ENCODE measurements at regions not wholly inside any gene's neighbourhood (a gene's known extent, or its start where the extent isn't known, plus 50 kb on each side); places are given as distances from the start of the nearest gene placed in this dataset.
"Not testable (repeated sequence)": the region's sequence is repeated elsewhere in the genome, so short reads cannot be mapped to it uniquely, and the experiment has no call there.

DNA sequence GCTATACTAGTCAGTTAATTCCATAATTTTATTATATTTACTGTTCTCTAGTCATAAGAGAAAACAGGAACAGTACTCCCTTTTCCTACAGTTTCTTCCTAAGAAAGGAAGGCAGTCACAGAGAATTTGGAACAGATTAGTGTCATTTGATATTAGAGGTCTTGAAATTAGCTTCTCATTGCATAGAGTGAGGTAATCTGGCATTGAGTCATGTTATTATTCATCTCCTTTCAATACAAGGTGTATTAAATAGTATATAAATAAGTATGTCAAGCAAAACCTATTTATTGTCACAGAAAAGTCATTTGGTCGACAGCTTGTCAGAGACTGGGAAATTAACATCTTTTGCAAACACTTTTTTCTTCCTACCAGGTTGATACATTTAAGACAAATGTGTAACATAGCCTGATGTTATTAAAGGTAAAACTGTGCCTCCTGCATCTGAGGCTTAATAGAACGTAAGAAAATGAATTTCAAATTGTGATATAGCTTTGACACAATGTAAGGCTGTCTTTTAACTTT lies 753.1 kb upstream of the FRG1 start:
- Histone ChIP-seq H3K36me3 (replicated peaks) (no peaks in the 10 kb centered on the region), H3K4me1 (peaks cover 5% of the 10 kb centered on the region; the same call in 1 of the 2 replicates), H3K27me3 (ENCODE audit: low read depth) (no peaks in the 10 kb centered on the region), H3K4me3 (no peak overlapping the region), H3K9me3 (no peaks in the 10 kb centered on the region; the same call in 1 of the 2 replicates)
- no peak for DNase-seq (ENCODE audit: low spot score in 2 of 2)
- in situ Hi-C loops (cut with MboI; ENCODE audit: low sequenced_read_pairs): no loop called here

DNA sequence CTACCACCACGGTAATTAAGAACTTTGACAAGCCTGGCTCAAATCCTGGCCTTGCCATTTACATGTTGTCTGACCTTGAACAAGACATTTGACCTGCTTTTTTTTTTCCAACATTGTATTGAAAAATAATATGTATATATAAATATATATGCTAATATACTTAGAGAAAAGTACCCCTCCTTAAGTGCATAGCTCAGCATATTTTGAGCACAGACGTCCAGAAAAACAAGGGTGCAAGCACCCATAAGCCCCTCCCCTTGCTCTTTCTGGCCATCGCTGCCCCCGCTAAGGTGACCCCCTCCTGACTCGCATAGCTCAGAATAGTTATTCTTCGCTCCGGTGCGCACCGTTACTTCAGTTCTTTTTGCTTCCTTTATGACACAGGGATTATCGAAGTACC lies 742.0 kb upstream of the FRG1 start:
- in situ Hi-C loops (cut with MboI; ENCODE audit: low sequenced_read_pairs): no loop called here
- Histone ChIP-seq H3K4me3 (no peak overlapping the region), H3K9me3 (no peaks in the 10 kb centered on the region), H3K4me1 (peaks cover 2% of the 10 kb centered on the region; the same call in 1 of the 2 replicates), H3K27me3 (ENCODE audit: low read depth) (no peaks in the 10 kb centered on the region), H3K36me3 (replicated peaks) (no peaks in the 10 kb centered on the region)
- no peak for DNase-seq (ENCODE audit: low spot score in 2 of 2)

DNA sequence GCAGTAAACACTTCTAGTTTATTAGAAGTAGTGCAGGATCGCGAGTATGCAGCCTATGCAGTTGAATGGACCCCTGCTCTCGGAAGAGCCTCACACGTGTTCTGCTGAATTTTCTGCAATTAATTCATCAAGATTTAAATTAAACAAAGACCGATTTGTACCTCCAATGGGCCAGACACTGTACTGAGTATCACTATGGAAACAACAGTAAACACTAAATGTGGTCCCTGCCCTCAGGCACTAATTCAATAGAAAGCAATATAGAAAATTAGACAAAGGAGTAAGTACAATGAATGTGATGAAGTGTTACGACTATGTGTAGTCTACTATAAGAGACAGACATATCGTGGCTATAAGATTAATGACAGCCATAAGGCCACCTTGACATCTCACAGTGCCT lies 740.3 kb upstream of the FRG1 start:
- H3K4me3 ChIP-seq: no peak overlapping the region
- in situ Hi-C loops (cut with MboI; ENCODE audit: low sequenced_read_pairs): no loop called here
- no peaks in the 10 kb centered on the region for H3K27me3 ChIP-seq (ENCODE audit: low read depth)
- peak; percentile 22 to 38 for DNase-seq (ENCODE audit: low spot score in 2 of 2)
- no peaks in the 10 kb centered on the region for H3K36me3 ChIP-seq (replicated peaks)
- H3K9me3 ChIP-seq: no peaks in the 10 kb centered on the region
- H3K4me1 ChIP-seq: peaks cover 2% of the 10 kb centered on the region; the same call in 1 of the 2 replicates

DNA sequence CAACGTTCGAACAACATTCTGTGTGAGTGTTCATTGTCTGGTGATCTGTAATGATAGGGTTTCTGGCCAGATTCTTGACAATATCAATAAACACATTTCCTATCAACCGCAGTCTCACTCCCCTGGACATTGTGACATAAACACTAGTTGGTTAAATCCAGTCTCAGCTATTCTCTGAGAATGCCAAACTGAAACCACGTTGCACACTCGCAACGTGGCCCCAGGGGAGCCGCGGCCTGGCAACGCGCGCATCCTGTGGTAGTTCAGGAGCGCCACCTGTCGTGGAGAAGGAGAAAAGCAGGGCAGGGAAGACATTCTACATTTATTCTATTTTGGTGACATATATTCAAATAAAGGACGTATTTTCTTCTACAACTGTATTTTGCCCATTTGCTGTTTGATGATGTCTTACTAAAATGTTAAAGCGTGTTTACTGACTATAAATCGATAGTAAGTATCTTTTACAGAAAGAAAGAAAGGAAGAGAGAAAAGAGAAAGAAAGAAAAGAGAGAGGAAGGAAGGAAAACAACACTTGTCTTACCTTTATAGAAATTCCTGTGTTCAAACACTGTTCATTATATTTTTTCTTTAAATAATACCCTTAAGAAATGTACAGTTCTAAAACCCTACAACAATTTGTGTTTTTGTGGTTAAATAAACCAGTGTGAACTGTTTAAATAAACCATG lies 738.3 kb upstream of the FRG1 start:
- in situ Hi-C loops (cut with MboI; ENCODE audit: low sequenced_read_pairs): no loop called here
- Histone ChIP-seq H3K27me3 (ENCODE audit: low read depth) (no peaks in the 10 kb centered on the region), H3K4me3 (no peak overlapping the region), H3K9me3 (no peaks in the 10 kb centered on the region), H3K4me1 (peaks cover 2% of the 10 kb centered on the region; the same call in 1 of the 2 replicates), H3K36me3 (replicated peaks) (no peaks in the 10 kb centered on the region)
- peak; percentile 66 to 78 for DNase-seq (ENCODE audit: low spot score in 2 of 2)

DNA sequence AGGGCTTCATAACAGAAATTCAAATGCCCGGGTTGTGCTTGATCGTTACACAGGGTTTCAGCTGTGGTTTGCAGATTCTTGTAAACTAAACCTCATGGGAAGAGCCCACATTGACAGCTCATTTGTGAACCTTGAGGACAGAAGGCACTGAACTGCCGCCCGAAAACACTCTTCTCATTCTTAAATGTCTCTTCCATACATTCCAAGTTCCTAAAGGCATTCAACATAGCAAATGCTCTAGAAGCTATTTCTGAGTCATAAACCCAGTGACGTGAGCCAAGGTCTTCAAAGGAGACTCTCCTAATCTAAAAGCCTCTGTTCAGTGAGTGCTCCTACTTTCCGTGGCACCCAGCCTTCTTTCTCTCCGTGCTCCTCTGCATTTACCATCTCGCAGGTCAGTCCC lies 737.8 kb upstream of the FRG1 start:
- Histone ChIP-seq H3K4me1 (peaks cover 2% of the 10 kb centered on the region; the same call in 1 of the 2 replicates), H3K9me3 (no peaks in the 10 kb centered on the region), H3K4me3 (no peak overlapping the region), H3K27me3 (ENCODE audit: low read depth) (no peaks in the 10 kb centered on the region), H3K36me3 (replicated peaks) (no peaks in the 10 kb centered on the region)
- in situ Hi-C loops (cut with MboI; ENCODE audit: low sequenced_read_pairs): no loop called here
- DNase-seq (ENCODE audit: low spot score in 2 of 2): no peak

DNA sequence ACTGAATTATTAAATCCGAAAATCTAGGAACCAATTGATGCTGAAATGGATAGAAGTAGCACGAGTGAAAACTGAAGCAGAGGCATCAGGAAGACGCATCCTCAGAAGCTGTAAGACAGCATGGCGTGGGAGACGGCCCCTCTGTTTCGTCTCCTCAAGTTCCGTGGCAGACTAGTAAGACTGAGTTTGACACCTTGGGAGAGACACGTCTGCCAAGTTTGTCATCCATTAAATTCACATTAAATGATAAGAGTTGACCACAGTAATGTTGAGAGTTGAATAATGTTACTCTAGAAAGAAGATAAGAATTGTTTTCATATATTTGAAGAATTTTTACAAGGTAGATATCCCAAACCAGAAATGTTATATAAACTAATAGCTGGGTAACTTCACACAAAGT lies 736.1 kb upstream of the FRG1 start:
- Histone ChIP-seq H3K36me3 (replicated peaks) (no peaks in the 10 kb centered on the region), H3K4me3 (no peak overlapping the region), H3K27me3 (ENCODE audit: low read depth) (no peaks in the 10 kb centered on the region), H3K4me1 (peaks cover 2% of the 10 kb centered on the region; the same call in 1 of the 2 replicates), H3K9me3 (no peaks in the 10 kb centered on the region)
- in situ Hi-C loops (cut with MboI; ENCODE audit: low sequenced_read_pairs): no loop called here
- DNase-seq (ENCODE audit: low spot score in 2 of 2): no peak

DNA sequence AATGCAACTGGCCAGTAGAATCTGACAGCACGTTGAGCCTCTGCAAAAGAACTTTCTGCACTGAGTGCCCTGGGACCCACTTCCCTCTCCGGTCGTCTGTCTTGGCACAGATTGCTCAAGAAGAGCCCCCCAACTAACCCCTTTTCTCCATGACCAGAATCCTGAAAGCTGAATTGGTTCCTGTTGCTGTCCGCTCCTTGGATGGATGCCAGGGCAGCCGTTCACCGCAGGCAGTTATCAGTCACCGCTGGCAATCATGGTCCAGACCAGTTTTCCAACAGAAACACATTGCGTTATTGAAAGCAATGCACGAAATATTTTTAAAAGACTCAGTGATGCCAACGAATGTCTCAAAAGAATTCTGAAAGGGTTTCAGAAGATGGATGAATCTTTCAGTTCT lies 733.7 kb upstream of the FRG1 start:
- no peak for DNase-seq (ENCODE audit: low spot score in 2 of 2)
- no peaks in the 10 kb centered on the region for H3K36me3 ChIP-seq (replicated peaks)
- H3K27me3 ChIP-seq (ENCODE audit: low read depth): no peaks in the 10 kb centered on the region
- H3K4me3 ChIP-seq: no peak overlapping the region
- in situ Hi-C loops (cut with MboI; ENCODE audit: low sequenced_read_pairs): no loop called here
- no peaks in the 10 kb centered on the region for H3K9me3 ChIP-seq
- H3K4me1 ChIP-seq: no peaks in the 10 kb centered on the region

DNA sequence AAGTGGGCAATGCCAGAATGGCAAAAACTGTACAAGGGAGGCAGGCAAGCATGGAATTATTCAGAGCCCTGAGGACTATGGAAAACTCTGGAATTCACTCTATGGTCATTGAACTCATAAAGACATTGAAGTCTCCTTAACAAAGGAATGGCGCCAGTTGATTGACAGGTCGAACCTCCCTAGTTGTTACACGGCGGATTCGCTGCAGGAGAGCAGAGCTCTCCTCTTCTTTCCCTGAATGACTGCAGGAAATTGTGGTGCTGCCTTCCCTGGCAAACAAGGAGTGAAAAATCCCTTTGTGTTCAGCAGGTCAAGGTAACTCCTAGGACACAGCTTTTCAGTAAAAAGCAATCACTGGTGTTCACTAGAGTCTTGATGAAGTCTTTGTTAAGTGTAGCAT lies 732.8 kb upstream of the FRG1 start:
- in situ Hi-C loops (cut with MboI; ENCODE audit: low sequenced_read_pairs): no loop called here
- no peak overlapping the region for H3K4me3 ChIP-seq
- no peak for DNase-seq (ENCODE audit: low spot score in 2 of 2)

DNA sequence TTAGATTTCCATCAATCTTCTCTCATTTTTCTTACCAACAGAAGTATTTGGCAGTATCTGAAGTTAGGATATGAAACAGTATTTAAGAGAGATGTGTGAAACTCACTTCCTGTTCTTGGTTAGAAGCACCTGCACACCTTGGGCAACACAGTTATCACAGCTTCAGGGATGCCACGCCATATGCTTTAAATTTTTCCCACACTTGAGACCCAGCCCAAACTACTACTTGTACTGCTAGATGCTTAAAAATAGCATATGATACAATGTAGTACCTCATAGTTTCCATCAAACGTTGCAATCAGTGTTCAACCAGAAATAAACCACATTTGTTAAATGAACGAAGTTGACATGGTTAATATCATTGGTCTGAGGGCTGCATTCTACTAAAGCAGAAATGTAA lies 725.1 kb upstream of the FRG1 start:
- Histone ChIP-seq H3K27me3 (ENCODE audit: low read depth) (no peaks in the 10 kb centered on the region), H3K9me3 (no peaks in the 10 kb centered on the region), H3K4me1 (no peaks in the 10 kb centered on the region), H3K36me3 (replicated peaks) (no peaks in the 10 kb centered on the region), H3K4me3 (no peak overlapping the region)
- DNase-seq (ENCODE audit: low spot score in 2 of 2): no peak
- in situ Hi-C loops (cut with MboI; ENCODE audit: low sequenced_read_pairs): no loop called here

More for the DNA sequence above, 732.8 kb upstream of the FRG1 start:
- H3K4me1 ChIP-seq: no peaks in the 10 kb centered on the region
- H3K27me3 ChIP-seq (ENCODE audit: low read depth): no peaks in the 10 kb centered on the region
- no peaks in the 10 kb centered on the region for H3K9me3 ChIP-seq
- no peaks in the 10 kb centered on the region for H3K36me3 ChIP-seq (replicated peaks)

DNA sequence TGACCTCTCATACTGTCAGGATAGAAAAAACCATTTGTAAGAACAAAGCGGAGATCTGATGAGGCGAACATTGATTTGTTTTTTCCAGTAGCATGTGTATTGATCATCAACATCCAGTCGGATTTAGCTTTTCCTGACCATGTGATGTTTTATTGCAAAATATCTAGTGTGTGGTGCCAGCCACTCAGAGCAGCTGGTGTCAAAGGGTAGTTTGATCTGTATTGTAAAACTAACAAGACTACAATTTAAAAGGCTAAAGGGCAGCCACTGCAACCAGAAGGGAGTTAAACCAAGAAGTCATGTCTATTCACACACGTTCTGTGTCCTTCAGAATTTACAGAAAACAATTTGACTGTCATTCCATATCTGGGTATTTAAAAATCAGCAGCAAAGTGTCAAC lies 719.0 kb upstream of the FRG1 start:
- Histone ChIP-seq H3K27me3 (ENCODE audit: low read depth) (no peaks in the 10 kb centered on the region), H3K4me3 (no peak overlapping the region), H3K36me3 (replicated peaks) (no peaks in the 10 kb centered on the region), H3K4me1 (no peaks in the 10 kb centered on the region), H3K9me3 (no peaks in the 10 kb centered on the region)
- no peak for DNase-seq (ENCODE audit: low spot score in 2 of 2)
- in situ Hi-C loops (cut with MboI; ENCODE audit: low sequenced_read_pairs): no loop called here

DNA sequence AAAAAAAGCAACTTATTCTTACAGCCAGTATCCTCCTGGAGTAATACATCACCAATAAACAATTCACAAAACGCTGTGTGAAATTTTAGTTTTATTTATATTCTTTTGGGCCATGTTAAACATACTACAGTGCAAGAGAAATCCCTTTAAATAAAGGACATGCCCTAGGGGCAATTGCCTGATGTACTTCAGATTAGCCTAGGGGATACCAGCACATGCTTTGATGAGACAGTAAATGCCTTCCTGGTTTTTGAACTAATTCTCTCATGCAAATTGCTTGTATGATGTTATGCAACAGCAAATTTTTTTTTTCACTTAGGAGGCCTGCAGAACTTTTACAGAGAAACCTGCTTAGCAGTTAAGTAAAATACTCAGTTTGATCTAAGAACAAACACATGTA lies 711.9 kb upstream of the FRG1 start:
- H3K4me3 ChIP-seq: no peak overlapping the region
- no peaks in the 10 kb centered on the region; the same call in 1 of the 2 replicates for H3K4me1 ChIP-seq
- H3K36me3 ChIP-seq (replicated peaks): no peaks in the 10 kb centered on the region
- no peaks in the 10 kb centered on the region for H3K27me3 ChIP-seq (ENCODE audit: low read depth)
- no peaks in the 10 kb centered on the region for H3K9me3 ChIP-seq
- no peak for DNase-seq (ENCODE audit: low spot score in 2 of 2)
- in situ Hi-C loops (cut with MboI; ENCODE audit: low sequenced_read_pairs): no loop called here

DNA sequence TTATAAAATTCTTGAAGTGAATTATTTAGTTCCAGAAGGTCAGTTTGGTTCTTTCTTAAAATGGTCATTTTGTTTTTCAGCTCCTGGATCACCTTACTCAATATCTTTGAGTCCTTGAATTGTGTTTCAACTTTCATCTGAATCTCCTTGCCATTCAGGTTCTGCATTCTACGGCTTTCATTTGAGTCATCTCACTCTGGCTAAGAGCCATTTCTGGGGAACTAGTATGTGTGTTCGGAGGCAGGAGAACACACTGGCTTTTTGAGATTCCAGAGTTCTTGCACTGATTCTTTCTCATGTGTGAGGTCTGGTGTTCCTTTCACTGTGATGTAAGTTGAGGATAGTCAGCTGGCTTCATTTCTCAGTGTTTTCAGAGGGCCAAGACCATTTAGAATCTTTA lies 708.4 kb upstream of the FRG1 start:
- Histone ChIP-seq H3K4me1 (no peaks in the 10 kb centered on the region; the same call in 1 of the 2 replicates), H3K36me3 (replicated peaks) (no peaks in the 10 kb centered on the region), H3K4me3 (no peak overlapping the region), H3K27me3 (ENCODE audit: low read depth) (no peaks in the 10 kb centered on the region), H3K9me3 (no peaks in the 10 kb centered on the region)
- DNase-seq (ENCODE audit: low spot score in 2 of 2): no peak
- in situ Hi-C loops (cut with MboI; ENCODE audit: low sequenced_read_pairs): no loop called here

DNA sequence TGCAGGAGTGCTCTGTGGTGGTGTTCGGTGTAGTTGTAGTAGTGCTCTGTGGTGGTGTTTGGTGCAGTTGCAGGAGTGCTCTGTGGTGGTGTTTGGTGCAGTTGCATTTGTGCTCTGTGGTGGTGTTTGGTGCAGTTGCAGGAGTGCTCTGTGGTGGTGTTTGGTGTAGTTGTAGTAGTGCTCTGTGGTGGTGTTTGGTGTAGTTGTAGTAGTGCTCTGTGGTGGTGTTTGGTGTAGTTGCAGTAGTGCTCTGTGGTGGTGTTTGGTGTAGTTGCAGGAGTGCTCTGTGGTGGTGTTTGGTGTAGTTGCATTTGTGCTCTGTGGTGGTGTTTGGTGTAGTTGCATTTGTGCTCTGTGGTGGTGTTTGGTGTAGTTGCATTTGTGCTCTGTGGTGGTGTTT lies 706.9 kb upstream of the FRG1 start:
- in situ Hi-C loops (cut with MboI; ENCODE audit: low sequenced_read_pairs); H3K4me3 ChIP-seq: not testable (repeated sequence)
- peak in 1 of 2 experiments; percentile 42 for DNase-seq (ENCODE audit: low spot score in 2 of 2)

DNA sequence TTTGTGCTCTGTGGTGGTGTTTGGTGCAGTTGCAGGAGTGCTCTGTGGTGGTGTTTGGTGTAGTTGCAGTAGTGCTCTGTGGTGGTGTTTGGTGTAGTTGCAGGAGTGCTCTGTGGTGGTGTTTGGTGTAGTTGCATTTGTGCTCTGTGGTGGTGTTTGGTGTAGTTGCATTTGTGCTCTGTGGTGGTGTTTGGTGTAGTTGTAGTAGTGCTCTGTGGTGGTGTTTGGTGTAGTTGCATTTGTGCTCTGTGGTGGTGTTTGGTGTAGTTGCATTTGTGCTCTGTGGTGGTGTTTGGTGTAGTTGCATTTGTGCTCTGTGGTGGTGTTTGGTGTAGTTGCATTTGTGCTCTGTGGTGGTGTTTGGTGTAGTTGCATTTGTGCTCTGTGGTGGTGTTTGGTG lies 705.7 kb upstream of the FRG1 start:
- H3K4me1 ChIP-seq; H3K4me3 ChIP-seq; H3K36me3 ChIP-seq (replicated peaks); H3K9me3 ChIP-seq; in situ Hi-C loops (cut with MboI; ENCODE audit: low sequenced_read_pairs); H3K27me3 ChIP-seq (ENCODE audit: low read depth): not testable (repeated sequence)
- DNase-seq (ENCODE audit: low spot score in 2 of 2): peak in 1 of 2 experiments; percentile 27

More for the DNA sequence above, 706.9 kb upstream of the FRG1 start:
- H3K9me3 ChIP-seq; H3K4me1 ChIP-seq; H3K36me3 ChIP-seq (replicated peaks); H3K27me3 ChIP-seq (ENCODE audit: low read depth): not testable (repeated sequence)

DNA sequence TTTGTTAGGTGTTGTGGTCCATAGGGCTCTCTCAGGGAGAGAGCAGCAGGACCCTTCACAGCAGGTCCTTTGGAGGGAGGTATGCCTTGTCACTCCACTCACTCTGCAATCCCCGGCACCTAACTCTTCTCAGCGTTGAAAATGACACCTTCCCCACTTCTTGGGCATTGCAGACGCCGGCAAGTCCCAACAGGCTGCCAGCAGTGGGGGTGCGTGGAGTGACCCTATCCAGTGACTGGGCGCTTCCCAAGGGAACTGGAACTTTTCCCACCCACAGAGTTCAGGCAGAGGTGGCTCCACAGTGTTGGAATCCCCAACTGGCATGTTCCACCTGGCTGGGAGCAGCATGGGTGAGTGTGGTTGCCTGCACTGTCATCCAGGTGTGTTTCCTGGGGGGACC lies 705.1 kb upstream of the FRG1 start:
- Histone ChIP-seq H3K36me3 (replicated peaks) (no peaks in the 10 kb centered on the region), H3K27me3 (ENCODE audit: low read depth) (no peaks in the 10 kb centered on the region), H3K4me1 (no peaks in the 10 kb centered on the region), H3K4me3 (no peak overlapping the region), H3K9me3 (no peaks in the 10 kb centered on the region)
- in situ Hi-C loops (cut with MboI; ENCODE audit: low sequenced_read_pairs): no loop called here
- DNase-seq (ENCODE audit: low spot score in 2 of 2): no peak
